ENCODE measurements at regions not wholly inside any gene's neighbourhood (a gene's known extent, or its start where the extent isn't known, plus 50 kb on each side); places are given as distances from the start of the nearest gene placed in this dataset.
"Not testable (repeated sequence)": the region's sequence is repeated elsewhere in the genome, so short reads cannot be mapped to it uniquely, and the experiment has no call there.

DNA sequence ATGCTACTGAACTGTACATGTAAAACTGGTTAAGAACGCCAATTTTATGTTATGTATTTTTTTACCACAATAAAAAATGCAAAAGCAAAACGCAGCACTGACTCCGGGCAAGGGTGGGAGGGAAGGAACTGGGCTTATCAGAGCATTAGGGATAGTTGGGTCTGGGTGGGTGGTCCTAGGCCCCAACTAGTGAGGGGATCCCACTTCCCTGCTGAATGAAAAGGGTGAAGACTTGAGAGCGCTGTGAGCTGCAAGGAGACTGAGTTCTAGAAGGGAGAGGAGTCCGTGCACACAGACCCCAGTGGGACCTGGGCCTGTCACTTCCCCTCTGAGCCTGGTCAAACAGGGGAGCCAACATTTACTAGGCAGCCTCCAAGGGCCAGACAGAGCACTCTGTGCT is 98.6 kb downstream of the TPRA1 start:
- no peaks in the 10 kb centered on the region for H3K9me3 ChIP-seq
- H3K27ac ChIP-seq = no peak overlapping the region
- no peak for ATAC-seq
- peaks cover 19% of the 10 kb centered on the region for H3K27me3 ChIP-seq
- H3K36me3 ChIP-seq = no peaks in the 10 kb centered on the region
- H3K4me1 ChIP-seq = no peaks in the 10 kb centered on the region
- no peak for TF ChIP-seq EP300 (IDR thresholded peaks at IDR 0.05)
- TF ChIP-seq POLR2AphosphoS5 (IDR thresholded peaks at IDR 0.05) = no peak
- no peak for TF ChIP-seq POLR2A (IDR thresholded peaks at IDR 0.05)
- TF ChIP-seq, protein P1, sequence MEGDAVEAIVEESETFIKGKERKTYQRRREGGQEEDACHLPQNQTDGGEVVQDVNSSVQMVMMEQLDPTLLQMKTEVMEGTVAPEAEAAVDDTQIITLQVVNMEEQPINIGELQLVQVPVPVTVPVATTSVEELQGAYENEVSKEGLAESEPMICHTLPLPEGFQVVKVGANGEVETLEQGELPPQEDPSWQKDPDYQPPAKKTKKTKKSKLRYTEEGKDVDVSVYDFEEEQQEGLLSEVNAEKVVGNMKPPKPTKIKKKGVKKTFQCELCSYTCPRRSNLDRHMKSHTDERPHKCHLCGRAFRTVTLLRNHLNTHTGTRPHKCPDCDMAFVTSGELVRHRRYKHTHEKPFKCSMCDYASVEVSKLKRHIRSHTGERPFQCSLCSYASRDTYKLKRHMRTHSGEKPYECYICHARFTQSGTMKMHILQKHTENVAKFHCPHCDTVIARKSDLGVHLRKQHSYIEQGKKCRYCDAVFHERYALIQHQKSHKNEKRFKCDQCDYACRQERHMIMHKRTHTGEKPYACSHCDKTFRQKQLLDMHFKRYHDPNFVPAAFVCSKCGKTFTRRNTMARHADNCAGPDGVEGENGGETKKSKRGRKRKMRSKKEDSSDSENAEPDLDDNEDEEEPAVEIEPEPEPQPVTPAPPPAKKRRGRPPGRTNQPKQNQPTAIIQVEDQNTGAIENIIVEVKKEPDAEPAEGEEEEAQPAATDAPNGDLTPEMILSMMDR (IDR thresholded peaks at IDR 0.05) = no peak
- no peak overlapping the region for H3K4me3 ChIP-seq
- 73 to 76% methylated on average over 3 to 4 of the region's 5 CpGs for WGBS, 2 donors (ENCODE audit: low coverage in 1 of 2)

DNA sequence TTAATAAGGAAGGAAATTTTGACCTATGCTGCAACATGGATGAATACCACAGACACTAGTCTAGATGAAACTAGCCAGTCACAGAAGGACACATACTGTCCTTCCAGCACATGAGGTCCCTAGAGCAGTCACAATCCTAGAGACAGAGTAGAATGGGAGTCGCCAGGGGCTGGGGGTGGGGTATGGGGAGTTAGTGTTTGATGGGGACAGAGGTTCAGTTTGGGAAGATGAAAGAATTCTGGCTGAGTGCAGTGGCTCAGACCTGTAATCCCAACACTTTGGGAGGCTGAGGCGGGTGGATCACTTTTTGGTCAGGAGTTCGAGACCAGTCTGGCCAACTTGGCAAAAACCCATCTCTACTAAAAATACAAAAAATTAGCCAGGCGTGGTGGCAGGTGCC is 99.2 kb downstream of the TPRA1 start:
- 77 to 82% methylated on average over 2 to 3 of the region's 4 CpGs for WGBS, 2 donors (ENCODE audit: low coverage in 1 of 2)

DNA sequence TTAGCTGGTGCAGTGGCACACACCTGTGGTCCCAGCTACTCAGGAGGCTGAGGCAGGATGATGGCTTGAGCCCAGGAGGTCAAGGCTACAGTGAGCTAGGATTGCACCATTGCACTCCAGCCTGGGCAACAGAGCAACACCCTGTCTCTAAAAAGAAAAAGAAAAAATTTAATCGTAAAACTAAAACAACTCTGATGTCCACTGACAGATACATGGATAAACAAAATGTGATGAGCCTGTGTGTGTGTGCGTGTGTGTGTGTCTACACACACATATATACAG is 99.6 kb downstream of the TPRA1 start:
- not testable (repeated sequence) for ATAC-seq, H3K4me1 ChIP-seq, H3K27ac ChIP-seq, H3K4me3 ChIP-seq, H3K36me3 ChIP-seq, H3K9me3 ChIP-seq
- peaks cover 22% of the 10 kb centered on the region for H3K27me3 ChIP-seq
- WGBS, 2 donors (ENCODE audit: low coverage in 1 of 2) = 54% methylated on average over 2 of the region's 2 CpGs; no CpG with 5 or more reads in 1 of the 2 donors

More for the DNA sequence above, 99.2 kb downstream of the TPRA1 start:
- Histone ChIP-seq H3K27ac (no peak overlapping the region), H3K36me3 (no peaks in the 10 kb centered on the region), H3K9me3 (no peaks in the 10 kb centered on the region), H3K27me3 (peaks cover 20% of the 10 kb centered on the region), H3K4me1 (no peaks in the 10 kb centered on the region), H3K4me3 (no peak overlapping the region)
- TF ChIP-seq, protein P1 (IDR thresholded peaks at IDR 0.05) = no peak
- TF ChIP-seq POLR2AphosphoS5 (IDR thresholded peaks at IDR 0.05) (no peak), EP300 (IDR thresholded peaks at IDR 0.05) (no peak), POLR2A (IDR thresholded peaks at IDR 0.05) (no peak)
- ATAC-seq = no peak

GRCh38 chr3:127490271-127491023 is 100.1 kb downstream of the TPRA1 start:
- H3K9me3 ChIP-seq = no peaks in the 10 kb centered on the region
- peaks cover 25% of the 10 kb centered on the region for H3K27me3 ChIP-seq
- no peak for ATAC-seq
- H3K4me1 ChIP-seq = no peaks in the 10 kb centered on the region
- no peak overlapping the region for H3K4me3 ChIP-seq
- TF ChIP-seq EP300 (IDR thresholded peaks at IDR 0.05) = no peak
- TF ChIP-seq POLR2A (IDR thresholded peaks at IDR 0.05) = no peak
- TF ChIP-seq, protein P1 (IDR thresholded peaks at IDR 0.05) = no peak
- TF ChIP-seq POLR2AphosphoS5 (IDR thresholded peaks at IDR 0.05) = no peak
- H3K36me3 ChIP-seq = no peaks in the 10 kb centered on the region
- no peak overlapping the region for H3K27ac ChIP-seq
- WGBS, 2 donors (ENCODE audit: low coverage in 1 of 2) = 20% methylated on average over 1 of the region's 7 CpGs; no CpG with 5 or more reads in 1 of the 2 donors

DNA sequence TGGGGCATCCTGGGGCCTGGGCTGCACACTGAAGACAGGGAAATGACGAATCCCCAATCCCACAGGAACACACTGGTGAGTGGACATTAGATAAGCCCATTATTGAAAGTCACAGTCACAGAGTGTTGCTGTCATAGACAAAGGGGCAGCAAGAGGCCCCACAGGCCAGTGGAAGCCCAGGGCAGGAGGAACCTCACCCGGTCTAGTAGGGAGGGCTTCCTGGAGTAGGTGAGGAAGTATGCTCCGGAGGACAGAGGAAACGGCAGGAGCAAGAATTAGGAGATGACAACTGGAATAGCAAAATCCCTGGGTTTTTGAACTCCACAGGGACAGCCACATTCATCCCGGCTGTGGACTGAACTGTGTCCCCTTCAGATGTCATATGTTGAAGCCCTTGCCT is 101.2 kb downstream of the TPRA1 start:
- WGBS, 2 donors (ENCODE audit: low coverage in 1 of 2) = 69 to 83% methylated on average over 3 to 4 of the region's 5 CpGs

More for the DNA sequence above, 101.2 kb downstream of the TPRA1 start:
- H3K36me3 ChIP-seq = no peaks in the 10 kb centered on the region
- no peaks in the 10 kb centered on the region for H3K4me1 ChIP-seq
- H3K27me3 ChIP-seq = peaks cover 25% of the 10 kb centered on the region
- no peak overlapping the region for H3K27ac ChIP-seq
- no peak for TF ChIP-seq EP300 (IDR thresholded peaks at IDR 0.05)
- TF ChIP-seq POLR2A (IDR thresholded peaks at IDR 0.05) = no peak
- TF ChIP-seq, protein P1 (IDR thresholded peaks at IDR 0.05) = no peak
- TF ChIP-seq POLR2AphosphoS5 (IDR thresholded peaks at IDR 0.05) = no peak
- no peaks in the 10 kb centered on the region for H3K9me3 ChIP-seq
- no peak for ATAC-seq
- H3K4me3 ChIP-seq = no peak overlapping the region

Data from gastroesophageal sphincter (tissue), 4 donors.